GM20000 (cell line): ENCODE measurements at regions not wholly inside any gene's neighbourhood (a gene's known extent, or its start where the extent isn't known, plus 50 kb on each side); places are given as distances from the start of the nearest gene placed in this dataset.

Experiments
- DNase-seq: peaks from one replicate; pipeline ENCODE4 v3.0.0; 2012; ENCODE audit warnings: low spot score
- TF ChIP-seq, protein P1 (sequence below): IDR thresholded peaks from 2 replicates; pipeline ENCODE4 v1.5.1; 2012; ENCODE audit warnings: mild to moderate bottlenecking, control low read depth; ENCODE audit errors: extremely low read depth, missing control alignments

GRCh38 chr7:17700138-17700537, 240.2 kb downstream of the SNX13 start:
- TF ChIP-seq, protein P1, sequence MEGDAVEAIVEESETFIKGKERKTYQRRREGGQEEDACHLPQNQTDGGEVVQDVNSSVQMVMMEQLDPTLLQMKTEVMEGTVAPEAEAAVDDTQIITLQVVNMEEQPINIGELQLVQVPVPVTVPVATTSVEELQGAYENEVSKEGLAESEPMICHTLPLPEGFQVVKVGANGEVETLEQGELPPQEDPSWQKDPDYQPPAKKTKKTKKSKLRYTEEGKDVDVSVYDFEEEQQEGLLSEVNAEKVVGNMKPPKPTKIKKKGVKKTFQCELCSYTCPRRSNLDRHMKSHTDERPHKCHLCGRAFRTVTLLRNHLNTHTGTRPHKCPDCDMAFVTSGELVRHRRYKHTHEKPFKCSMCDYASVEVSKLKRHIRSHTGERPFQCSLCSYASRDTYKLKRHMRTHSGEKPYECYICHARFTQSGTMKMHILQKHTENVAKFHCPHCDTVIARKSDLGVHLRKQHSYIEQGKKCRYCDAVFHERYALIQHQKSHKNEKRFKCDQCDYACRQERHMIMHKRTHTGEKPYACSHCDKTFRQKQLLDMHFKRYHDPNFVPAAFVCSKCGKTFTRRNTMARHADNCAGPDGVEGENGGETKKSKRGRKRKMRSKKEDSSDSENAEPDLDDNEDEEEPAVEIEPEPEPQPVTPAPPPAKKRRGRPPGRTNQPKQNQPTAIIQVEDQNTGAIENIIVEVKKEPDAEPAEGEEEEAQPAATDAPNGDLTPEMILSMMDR = no peak
- no peak for DNase-seq

DNA sequence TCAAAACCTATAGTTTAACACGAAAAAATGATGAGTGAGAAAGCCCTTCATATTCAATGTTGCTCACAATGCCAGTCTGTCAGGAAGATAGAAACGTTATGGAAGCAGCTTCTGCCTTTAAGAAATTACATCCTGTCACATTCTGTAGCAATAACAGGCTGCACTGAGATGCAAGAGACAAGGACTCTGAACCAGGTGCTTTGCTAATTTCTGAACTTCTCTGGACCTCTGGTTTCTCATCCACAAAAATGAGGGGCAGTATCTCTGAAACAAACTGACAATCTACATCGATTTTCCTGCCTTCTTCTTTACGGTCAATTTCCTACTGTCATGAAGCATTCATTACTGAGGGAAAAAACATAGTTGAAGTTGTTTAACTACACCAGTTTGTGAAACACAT, 234.0 kb downstream of the SNX13 start:
- TF ChIP-seq, protein P1 = no peak
- DNase-seq = no peak

DNA sequence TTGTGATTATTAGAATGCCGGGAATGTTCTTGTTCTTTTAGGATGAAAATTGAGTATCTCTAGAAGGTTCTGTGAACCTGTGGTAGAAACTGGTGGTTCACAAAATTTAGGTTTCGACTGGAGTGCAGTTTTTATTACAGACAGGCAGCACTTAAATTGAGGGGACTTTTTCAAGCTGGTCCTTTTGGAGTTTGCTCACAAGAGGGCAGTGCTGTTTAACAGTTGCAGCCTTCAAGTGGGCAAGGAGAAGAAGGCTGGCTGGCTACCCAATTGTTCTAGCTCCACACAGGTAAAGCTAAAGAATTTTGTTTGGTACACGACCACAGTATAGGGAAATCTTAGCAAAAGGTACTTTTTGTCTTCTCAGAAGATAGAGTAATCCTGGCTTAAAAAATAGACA, 233.6 kb downstream of the SNX13 start:
- TF ChIP-seq, protein P1 = peak; percentile 36
- DNase-seq = peak; percentile 51

DNA sequence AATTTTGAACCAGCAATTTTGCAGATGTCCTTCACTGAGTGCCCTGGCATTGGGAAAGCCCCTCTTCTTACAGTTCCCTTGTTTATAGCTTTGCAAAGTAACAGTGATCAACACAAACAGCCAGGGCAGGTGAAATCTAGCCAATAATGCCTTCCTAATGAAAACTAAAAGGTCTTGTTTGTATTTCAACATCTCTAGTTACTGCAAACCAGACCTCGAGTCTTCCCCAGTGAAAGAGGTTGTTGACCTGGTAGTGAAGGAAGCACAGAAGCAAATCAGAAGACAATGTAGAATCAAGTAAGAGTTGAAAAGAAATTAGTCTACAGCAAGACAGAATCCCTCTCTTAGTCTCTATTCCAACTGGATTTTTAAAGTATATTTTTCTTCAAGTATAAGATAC, 231.2 kb downstream of the SNX13 start:
- DNase-seq = no peak
- TF ChIP-seq, protein P1 = no peak

DNA sequence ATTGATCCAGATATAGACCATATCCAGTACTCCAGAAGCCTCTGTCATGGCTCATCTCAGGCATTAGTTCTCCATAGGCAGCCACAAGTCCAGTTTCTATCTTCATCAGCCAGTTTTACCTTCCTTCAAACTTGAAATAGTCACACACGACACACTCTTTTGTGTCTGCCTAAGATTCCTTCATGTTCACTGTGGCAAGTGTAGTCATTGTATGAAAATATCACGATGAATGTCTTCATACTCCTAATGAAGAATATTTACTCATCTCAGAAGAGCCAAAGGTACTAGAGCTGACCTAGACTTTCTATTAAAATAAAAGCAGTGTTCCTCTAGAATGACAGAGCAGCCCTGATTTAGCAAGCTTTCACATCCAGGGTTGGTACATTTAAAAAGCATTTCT, 230.7 kb downstream of the SNX13 start:
- DNase-seq = no peak
- TF ChIP-seq, protein P1 = no peak

GRCh38 chr7:17710312-17710711, 230.0 kb downstream of the SNX13 start:
- TF ChIP-seq, protein P1 = no peak
- DNase-seq = no peak

DNA sequence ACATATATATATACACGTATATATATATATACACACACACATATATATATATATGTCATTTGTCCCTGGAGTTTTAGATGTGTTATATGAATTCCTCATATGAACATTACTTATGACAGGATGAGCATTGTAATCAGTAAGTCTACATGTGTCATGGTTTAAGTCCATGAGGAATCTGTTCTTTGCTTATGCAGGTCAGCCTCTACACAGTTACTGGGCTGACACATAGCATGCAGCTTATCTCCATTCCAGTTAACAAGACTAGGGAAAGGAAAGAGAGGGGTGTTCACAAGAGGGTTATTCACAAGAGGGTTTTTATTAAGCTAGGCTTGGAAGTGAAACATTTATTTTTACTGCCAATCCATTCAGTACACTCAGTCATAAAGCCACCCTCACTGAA, 226.7 kb downstream of the SNX13 start:
- TF ChIP-seq, protein P1 = no peak
- no peak for DNase-seq

GRCh38 chr7:17716816-17717215, 223.5 kb downstream of the SNX13 start:
- TF ChIP-seq, protein P1 = no peak
- DNase-seq = no peak
